ENCODE measurements at regions not wholly inside any gene's neighbourhood (a gene's known extent, or its start where the extent isn't known, plus 50 kb on each side); places are given as distances from the start of the nearest gene placed in this dataset.
"Not testable (repeated sequence)": the region's sequence is repeated elsewhere in the genome, so short reads cannot be mapped to it uniquely, and the experiment has no call there.

DNA sequence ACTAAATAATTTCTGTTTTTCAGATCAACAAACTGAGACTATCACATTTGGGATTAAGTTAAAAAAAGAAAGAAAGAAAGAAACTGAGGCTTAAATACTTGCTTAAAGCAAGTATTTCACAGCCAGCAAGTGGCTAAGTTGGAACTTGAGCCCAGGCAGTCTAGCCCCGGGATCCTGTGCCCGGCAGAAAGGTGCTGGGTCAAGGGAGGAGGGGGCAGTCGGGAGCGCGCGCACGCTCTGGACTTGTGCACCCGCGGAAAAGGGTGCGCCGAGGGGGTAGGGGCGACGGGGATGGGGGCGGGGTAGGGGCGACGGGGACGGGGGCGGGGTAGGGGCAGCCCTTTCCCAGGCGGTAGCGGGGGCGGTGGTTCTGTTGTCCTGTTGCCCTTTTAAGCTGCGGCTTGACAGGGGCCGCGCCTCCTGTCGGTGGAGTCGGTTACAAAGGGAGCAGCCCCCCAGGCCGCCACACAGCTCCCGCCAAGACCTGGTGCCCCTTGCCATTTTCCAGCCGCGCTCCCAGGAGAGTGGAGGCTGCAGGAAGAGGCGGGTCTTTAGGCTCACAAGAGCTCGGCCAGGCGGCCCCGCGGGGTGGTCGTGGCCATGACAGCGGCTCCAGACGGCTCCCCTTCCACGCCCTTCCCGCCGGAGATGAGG lies 60.6 kb downstream of the GOLGA8T start:
- DNase-seq (ENCODE audit: low read depth, low spot score), result peak; percentile 25

DNA sequence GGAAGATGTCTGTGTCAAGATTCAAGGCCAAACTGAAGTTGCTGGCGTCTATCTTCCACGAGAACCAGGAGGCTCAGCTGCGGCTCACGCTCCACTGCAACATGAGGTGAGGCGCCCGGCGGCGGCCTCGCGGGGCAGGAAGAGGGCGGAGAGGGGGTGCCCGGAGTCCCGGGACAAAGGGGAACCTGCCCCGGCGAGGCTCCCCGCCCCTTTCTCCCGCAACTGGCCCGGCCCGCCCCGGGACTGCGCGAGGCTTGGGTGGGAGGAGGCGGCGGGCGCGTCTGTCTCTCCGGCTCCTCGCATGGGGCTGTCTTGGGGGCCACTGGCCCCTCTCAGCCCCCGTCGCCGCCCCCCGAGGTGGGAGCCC lies 61.1 kb downstream of the GOLGA8T start:
- DNase-seq (ENCODE audit: low read depth, low spot score), result peak; percentile 8

DNA sequence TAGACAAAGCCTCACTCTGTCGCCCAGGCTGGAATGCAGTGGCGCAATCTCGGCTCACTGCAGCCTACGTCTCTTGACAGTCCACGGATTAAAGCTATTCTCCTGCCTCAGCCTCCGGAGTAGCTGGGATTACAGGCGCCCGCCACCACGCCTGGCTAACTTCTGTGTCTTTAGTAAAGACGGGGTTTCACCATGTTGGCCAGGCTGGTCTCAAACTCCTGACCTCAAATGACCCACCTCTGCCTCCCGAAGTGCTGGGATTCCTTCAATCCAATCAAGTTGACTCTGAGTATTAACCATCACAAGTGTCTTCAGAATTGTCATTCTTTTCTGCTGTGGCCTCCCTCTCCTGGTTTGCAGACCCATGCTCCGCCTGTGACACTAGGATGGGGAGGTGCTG lies 61.9 kb downstream of the GOLGA8T start:
- not testable (repeated sequence) for DNase-seq (ENCODE audit: low read depth, low spot score)

DNA sequence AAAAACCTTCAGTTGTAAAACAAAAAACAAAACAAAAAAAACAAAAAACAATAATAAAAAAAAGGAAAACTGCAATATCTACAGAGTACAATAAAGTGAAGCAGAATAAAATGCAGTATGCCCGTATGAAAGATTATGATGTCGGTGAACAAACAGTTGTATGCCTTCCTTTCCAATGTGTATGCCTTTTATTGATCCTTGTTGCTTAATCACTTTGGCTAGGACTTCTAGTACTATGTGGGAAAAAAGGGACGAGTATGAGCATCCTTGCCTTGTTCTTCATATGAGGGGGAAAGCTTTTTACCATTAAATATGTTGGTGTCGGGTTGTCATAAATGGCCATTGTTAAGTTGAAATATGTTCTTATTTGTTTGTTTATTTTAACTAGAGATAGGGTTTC lies 66.7 kb downstream of the GOLGA8T start:
- DNase-seq (ENCODE audit: low read depth, low spot score), result not testable (repeated sequence)

DNA sequence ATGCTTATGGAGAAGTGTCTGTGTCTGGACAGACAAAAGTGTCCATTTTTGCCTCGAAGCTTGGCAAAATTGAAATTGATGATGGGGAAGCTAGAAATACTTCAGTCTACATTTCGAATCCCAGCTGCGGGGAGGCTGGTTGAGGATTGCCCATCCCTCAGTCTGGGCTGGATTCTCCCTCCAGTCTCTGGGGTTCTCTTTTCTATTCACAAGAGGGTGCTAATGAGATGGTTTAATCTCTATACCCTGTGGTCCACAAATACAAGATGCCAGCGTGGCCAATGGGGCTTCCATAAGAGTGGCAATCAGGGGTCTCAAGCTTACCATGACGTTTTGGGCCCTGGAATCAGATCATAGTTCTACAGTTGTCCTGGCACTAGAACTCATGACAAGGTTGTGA lies 78.9 kb downstream of the GOLGA8T start:
- not testable (repeated sequence) for DNase-seq (ENCODE audit: low read depth, low spot score)

DNA sequence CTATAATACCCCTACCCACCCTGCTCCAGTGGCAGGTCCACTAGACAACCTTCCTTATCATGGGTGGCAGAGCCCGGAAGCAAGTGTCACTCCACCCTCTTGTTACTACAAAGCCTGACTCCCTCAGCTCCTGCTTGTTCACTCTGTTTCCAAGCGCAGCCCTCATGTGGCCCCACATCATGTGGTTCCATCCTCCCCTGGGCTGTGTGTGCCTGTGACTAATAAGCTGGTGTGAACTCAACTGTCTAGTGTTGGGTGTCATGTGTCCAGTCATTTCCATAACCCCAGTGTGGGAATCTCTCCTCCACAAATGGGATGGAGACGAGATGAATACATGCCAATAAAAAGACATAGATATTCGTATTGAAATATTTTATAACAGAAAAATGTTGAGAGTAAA lies 87.0 kb downstream of the GOLGA8T start:
- DNase-seq (ENCODE audit: low read depth, low spot score), result not testable (repeated sequence)

DNA sequence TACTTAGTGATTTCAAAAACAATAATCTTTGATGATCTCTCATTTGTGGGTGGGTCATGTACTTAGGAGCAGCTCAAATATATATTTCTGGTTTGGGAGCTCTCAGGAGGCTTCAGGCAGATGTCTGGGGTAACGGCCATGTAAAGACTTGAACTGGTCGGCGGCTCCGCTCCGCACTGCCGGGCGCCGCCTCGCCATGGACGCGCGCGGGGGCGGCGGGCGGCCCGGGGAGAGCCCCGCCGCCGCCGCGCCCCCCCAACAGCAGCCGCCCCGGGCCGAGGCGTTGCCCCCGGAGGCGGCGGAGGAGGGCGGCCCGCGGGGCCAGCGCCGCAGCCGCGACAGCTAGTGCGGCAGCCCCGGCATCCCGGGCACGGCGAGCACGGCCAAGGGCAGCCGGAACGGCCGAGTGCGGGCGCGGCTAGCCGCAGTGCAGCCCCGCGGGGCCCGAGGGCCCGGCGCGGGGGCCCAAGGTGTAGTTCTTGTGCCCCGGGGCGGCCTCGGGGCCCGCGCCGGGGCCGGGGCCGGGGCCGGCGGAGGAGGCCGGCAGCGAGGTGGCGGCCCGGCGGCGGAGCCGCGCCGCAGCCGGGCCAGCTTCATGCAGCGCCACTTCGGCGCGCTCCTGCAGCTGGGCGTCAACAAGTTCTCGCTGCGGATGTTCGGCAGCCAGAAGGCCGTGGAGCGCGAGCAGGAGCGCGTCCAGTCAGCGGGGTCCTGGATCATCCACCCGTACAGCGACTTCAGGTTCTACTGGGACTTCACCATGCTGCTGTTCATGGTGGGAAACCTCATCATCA lies 88.1 kb downstream of the GOLGA8T start:
- DNase-seq (ENCODE audit: low read depth, low spot score), result not testable (repeated sequence)

DNA sequence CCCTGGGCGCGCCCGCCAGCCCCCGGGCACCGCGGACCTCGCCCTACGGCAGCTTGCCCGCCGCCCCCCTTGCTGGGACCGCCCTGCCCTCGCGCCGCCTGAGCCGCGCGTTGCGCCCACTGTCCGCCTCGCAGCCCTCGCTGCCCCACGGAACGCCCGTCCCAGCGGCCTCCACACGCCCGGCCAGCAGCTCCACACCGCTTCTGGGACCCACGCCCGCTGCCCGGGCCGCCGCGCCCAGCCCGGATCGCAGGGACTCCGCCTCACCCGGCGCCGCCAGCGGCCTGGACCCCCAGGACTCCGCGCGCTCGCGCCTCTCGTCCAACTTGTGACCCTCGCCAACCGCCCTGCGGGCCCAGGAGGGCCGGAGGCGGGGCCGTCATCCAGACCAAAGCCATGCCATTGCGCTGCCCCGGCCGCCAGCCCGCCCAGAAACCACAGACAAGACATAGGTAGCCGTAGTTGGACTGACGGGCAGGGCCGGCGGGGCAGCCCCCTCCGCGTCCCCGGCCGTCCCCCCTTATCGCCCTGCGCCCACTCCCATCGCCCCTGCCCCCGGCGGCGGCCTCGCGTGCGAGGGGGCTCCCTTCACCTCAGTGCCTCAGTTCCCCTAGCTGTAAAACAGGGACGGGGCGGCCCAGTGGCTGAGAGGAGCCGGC lies 90.5 kb downstream of the GOLGA8T start:
- peak; percentile 11 for DNase-seq (ENCODE audit: low read depth, low spot score)

DNA sequence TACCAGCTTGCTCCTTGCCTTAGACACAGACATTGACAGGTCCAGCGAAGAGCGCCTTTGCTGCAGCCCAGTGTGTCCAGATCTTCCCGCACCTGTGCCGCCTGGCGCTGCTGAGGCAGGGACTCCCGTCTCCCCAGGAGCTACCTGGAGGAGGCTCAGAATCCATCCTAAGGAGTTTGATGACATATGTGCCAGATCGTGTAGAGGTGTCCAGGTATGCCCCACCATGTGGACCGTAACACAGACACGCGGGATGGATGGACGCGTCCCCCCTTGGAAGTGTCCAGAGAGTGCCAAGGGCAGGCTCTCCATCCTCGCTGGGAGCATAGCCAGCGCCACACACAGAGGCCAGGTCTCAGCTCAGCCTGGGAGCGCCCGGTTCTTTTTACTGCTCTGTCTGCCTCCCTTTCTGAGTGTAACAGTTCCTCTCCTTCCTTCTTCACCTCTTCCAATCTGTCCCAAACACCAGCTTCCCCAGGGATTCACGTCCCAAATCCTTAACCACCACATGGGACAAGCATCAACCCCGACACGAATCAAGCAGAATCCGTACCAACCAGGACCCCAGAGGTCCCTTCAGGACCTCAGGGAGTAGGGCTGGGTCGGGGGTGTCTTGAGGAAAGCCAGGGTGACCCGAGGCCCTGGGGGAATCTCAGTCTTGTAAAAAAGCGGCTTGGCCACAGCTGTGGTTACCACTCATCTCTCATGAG lies 126.7 kb downstream of the GOLGA8T start:
- peak; percentile 0 for DNase-seq (ENCODE audit: low read depth, low spot score)

DNA sequence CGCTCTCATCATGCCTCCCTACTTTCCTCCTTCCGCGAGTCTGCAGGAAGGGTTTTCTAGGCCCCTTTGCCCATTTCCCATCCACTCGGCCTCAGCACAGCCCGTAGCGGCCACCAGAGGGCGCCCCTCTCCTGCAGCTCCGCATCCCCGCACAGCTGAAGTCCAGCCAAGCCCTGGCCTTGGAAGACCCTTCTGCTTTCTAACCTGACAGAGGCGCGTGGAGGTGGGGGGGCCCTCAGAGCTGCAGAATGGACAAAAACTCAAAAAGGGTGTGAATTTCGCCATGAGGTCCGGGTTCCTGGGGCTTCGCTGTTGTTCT lies 127.2 kb downstream of the GOLGA8T start:
- not testable (repeated sequence) for DNase-seq (ENCODE audit: low read depth, low spot score)

DNA sequence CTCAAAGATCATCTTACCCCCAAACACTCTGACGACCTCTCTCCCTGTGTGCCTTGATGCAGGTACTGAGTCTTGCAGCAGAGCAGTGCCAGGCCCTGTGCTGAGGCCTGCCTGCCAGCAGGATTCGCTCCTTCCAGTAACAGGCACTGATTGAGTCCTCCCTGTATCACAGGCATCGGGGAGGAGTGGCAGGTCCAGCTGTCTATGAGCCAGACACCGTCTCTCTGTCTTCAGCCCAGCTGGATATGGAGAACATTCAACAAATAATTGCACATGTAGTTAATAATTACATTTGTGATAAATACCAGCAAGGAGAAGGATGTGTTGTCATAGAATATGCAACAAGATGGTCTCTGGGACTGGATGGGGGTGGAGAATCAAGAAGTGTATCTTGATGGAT lies 129.1 kb downstream of the GOLGA8T start:
- DNase-seq (ENCODE audit: low read depth, low spot score), result not testable (repeated sequence)

DNA sequence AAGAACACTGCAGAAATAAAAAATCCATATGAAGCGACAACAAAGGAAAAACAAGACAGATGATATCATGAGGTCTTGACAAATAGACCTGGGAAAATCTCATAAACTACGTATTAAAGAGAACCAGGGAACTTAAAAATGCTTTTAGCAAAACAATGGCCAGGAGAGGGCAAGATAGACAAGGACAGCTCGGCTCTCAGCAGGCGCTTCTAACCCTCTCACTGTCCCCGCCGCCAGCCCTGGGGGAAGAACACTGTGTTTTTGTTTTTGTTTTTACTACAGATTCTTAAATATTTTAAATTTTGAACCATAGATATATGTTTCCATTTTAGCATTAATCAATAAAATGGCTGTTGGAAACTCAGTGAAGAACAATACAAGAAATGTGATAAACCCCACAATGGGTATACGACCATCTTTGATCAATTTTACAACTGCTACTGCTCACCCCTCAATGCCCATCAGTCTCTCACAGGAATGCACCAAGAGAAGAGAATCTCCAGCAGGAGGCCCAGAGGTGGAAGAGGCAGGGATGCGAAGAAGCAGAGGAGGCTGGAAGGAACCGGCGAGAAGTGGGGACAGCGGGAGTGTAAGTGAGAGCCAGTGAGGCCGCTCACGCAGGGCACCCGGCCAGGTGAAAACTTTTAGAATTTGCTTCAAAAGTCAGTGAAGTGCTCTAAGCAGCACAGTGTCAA lies 98.0 kb downstream of the CHRFAM7A start:
- DNase-seq (ENCODE audit: low read depth, low spot score), result peak; percentile 1

DNA sequence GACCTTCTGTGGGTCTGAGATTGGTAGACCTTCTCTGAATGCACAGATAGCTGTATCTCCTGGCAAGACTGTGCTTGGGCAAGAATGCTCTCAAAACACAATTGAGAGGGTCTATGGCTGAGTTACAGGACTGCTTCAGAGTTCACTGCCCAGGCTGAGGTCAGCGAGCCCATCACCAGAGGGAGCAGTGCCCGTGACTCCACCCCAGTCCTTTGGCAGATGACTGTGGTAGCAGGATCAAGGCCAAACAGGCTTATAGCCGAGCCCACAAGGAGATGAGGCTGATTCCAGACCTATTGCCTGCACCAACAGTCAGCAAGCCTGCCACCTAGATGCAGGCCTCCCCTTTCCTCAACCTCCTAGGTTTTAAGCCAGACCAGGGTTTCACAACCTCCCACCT lies 89.4 kb downstream of the CHRFAM7A start:
- DNase-seq (ENCODE audit: low read depth, low spot score), result not testable (repeated sequence)

Data from ELF-1 (cell line).